HCT116 (cell line): ENCODE measurements at regions not wholly inside any gene's neighbourhood (a gene's known extent, or its start where the extent isn't known, plus 50 kb on each side); places are given as distances from the start of the nearest gene placed in this dataset.

ENCODE experiments used
- ATAC-seq: fragments of 200-7000 bp; cut with Tn5 transposase; 2 replicates; pipeline ENCODE4 v1.9.1; 2020; ENCODE audit warnings: mild to moderate bottlenecking, moderate library complexity
- BruUV-seq: library from RNA; stranded (reverse); fragments of 400-500 nt; replicated peaks from 2 replicates; lab custom pipeline; 2021; lab: Mats Ljungman, UMichigan
- CTCF ChIA-PET: fragments of 300-600 bp; sonication (Branson Sonifier 250); formaldehyde crosslinking; loops from one replicate; lab custom pipeline; 2021; ENCODE audit warnings: antibody characterized with exemption; lab: Charles Lee
- POLR2A ChIA-PET: fragments of 300-600, 350-600 bp; sonication (Branson Sonifier 250); formaldehyde crosslinking; loops from one replicate; lab custom pipeline; 2021; ENCODE audit warnings: antibody characterized with exemption; lab: Charles Lee
- RAD21 ChIA-PET, 2 experiments: fragments of 300-600 bp; sonication (Branson Sonifier 250); formaldehyde crosslinking; loops; one replicate each; lab custom pipeline; 2023; ENCODE audit warnings: low total read pairs in 2 of 2; ENCODE audit not compliant: uncharacterized antibody in 2 of 2, unreplicated experiment in 2 of 2, low non-redundant PET in 1 of 2; lab: Charles Lee
- DNase-seq: peaks from one replicate; pipeline ENCODE4 v3.0.0-alpha.2; 2010; ENCODE audit warnings: low read depth, low spot score
- H2AFZ ChIP-seq: fragments of 200-600 bp; shearing (Covaris generic), sonication (generic); 2 replicates; pipeline ENCODE4 v1.6.1; 2017; ENCODE audit warnings: low read depth, mixed run types, mixed read lengths, antibody characterized with exemption, low read length; ENCODE audit not compliant: poor library complexity, severe bottlenecking
- H3K27ac ChIP-seq: 2 replicates; pipeline ENCODE4 v1.5.1; 2012; ENCODE audit warnings: low read depth, low read length
- H3K27me3 ChIP-seq: fragments of 200-600 bp; sonication (generic); 2 replicates; pipeline ENCODE4 v1.6.1; 2016; ENCODE audit warnings: mixed run types, low read length, mixed read lengths; ENCODE audit not compliant: insufficient read depth
- H3K36me3 ChIP-seq, 2 experiments: fragments of 200-500 bp in 1 of 2; fragments of 200-600 bp in 1 of 2; sonication (Bioruptor generic) in 1 of 2; sonication (generic) in 1 of 2; 2 replicates each; pipeline versions ENCODE4 v1.5.1 to v1.6.1; 2014 to 2016; ENCODE audit warnings: low read length in 2 of 2, inconsistent platforms in 1 of 2, mixed read lengths in 1 of 2, mixed run types in 1 of 2; ENCODE audit not compliant: insufficient read depth in 2 of 2, control insufficient read depth in 1 of 2
- H3K4me1 ChIP-seq, 2 experiments: fragments of 200-600 bp in 1 of 2; sonication (generic) in 1 of 2; 2 replicates each; pipeline versions ENCODE4 v1.5.1 to v1.6.1; 2012 to 2017; ENCODE audit warnings: low read length in 2 of 2, inconsistent platforms in 1 of 2, mild to moderate bottlenecking in 1 of 2, mixed read lengths in 1 of 2, mixed run types in 1 of 2, moderate library complexity in 1 of 2; ENCODE audit not compliant: insufficient read depth in 2 of 2, control insufficient read depth in 1 of 2
- H3K4me2 ChIP-seq: fragments of 200-600 bp; sonication (generic); 2 replicates; pipeline ENCODE4 v1.6.1; 2017; ENCODE audit warnings: mixed run types, low read length, mixed read lengths
- H3K4me3 ChIP-seq, 2 experiments: fragments of 200-600 bp in 1 of 2; sonication (generic) in 1 of 2; replicated peaks in 1 of 2; 2 replicates each; pipeline ENCODE4 v1.5.1; 2011 to 2016; ENCODE audit warnings: low read length in 2 of 2, control low read depth in 1 of 2, low read depth in 1 of 2, mild to moderate bottlenecking in 1 of 2, mixed read lengths in 1 of 2, mixed run types in 1 of 2
- H3K79me2 ChIP-seq: fragments of 200-600 bp; sonication (generic); 2 replicates; pipeline ENCODE4 v1.6.1; 2017; ENCODE audit warnings: mild to moderate bottlenecking, mixed run types, low read length, moderate library complexity, mixed read lengths; ENCODE audit not compliant: insufficient read depth
- H3K9ac ChIP-seq: fragments of 200-600 bp; sonication (generic); 2 replicates; pipeline ENCODE4 v1.6.1; 2016; ENCODE audit warnings: low read length, mixed read lengths
- H3K9me2 ChIP-seq: fragments of 200-600 bp; sonication (generic), shearing (Covaris generic); 2 replicates; pipeline ENCODE4 v1.6.1; 2017; ENCODE audit warnings: mixed run types, mild to moderate bottlenecking, moderate library complexity; ENCODE audit not compliant: insufficient read depth
- H3K9me3 ChIP-seq, 2 experiments: fragments of 200-500 bp in 1 of 2; fragments of 200-600 bp in 1 of 2; sonication (Bioruptor generic) in 1 of 2; sonication (generic) in 1 of 2; 2 replicates each; pipeline ENCODE4 v1.6.1; 2014 to 2017; ENCODE audit warnings: low read length in 2 of 2, mixed read lengths in 2 of 2, inconsistent platforms in 1 of 2, low read depth in 1 of 2, mild to moderate bottlenecking in 1 of 2, mixed run types in 1 of 2, moderate library complexity in 1 of 2; ENCODE audit not compliant: control insufficient read depth in 1 of 2, insufficient read depth in 1 of 2
- H4K20me1 ChIP-seq: fragments of 200-600 bp; sonication (generic), shearing (Covaris generic); 2 replicates; pipeline ENCODE4 v1.6.1; 2017; ENCODE audit warnings: mixed run types, mild to moderate bottlenecking, moderate library complexity; ENCODE audit not compliant: insufficient read depth
- EGR1 ChIP-seq: IDR thresholded peaks from 2 replicates; pipeline ENCODE4 v1.6.1; 2012; ENCODE audit warnings: low read depth
- EZH2 ChIP-seq: fragments of 200-600 bp; sonication (generic); IDR thresholded peaks from 2 replicates; pipeline ENCODE4 v1.6.1; 2017; ENCODE audit warnings: antibody characterized with exemption, mixed run types
- EZH2phosphoT487 ChIP-seq: fragments of 200-600 bp; IDR thresholded peaks from 2 replicates; pipeline ENCODE4 v1.6.1; 2018; ENCODE audit warnings: antibody characterized with exemption, borderline replicate concordance
- FOSL1 ChIP-seq: IDR thresholded peaks from 2 replicates; pipeline ENCODE4 v1.6.1; 2012; ENCODE audit warnings: low read depth
- POLR2A ChIP-seq: IDR thresholded peaks from 2 replicates; pipeline ENCODE4 v1.7.0; 2011; ENCODE audit warnings: borderline replicate concordance; ENCODE audit not compliant: insufficient read depth, insufficient read length; ENCODE audit errors: extremely low read depth
- RAD21 ChIP-seq: IDR thresholded peaks from 2 replicates; pipeline ENCODE4 v1.6.1; 2012; ENCODE audit warnings: low read depth, mild to moderate bottlenecking
- SP1 ChIP-seq: IDR thresholded peaks from 2 replicates; pipeline ENCODE4 v1.6.1; 2012; ENCODE audit warnings: low read depth
- SRF ChIP-seq: IDR thresholded peaks from 2 replicates; pipeline ENCODE4 v1.6.1; 2012; ENCODE audit warnings: low read depth
- YY1 ChIP-seq: IDR thresholded peaks from 2 replicates; pipeline ENCODE4 v1.6.1; 2011; ENCODE audit warnings: low read length, low read depth, moderate library complexity, mild to moderate bottlenecking; ENCODE audit not compliant: insufficient replicate concordance; ENCODE audit errors: extremely low read depth
- ZNF274 ChIP-seq: fragments of 200-500 bp; sonication (Bioruptor generic); IDR thresholded peaks from 2 replicates; pipeline ENCODE4 v1.6.1; 2014; ENCODE audit warnings: mild to moderate bottlenecking, low read depth, low read length, inconsistent platforms
- intact Hi-C: fragments of 100-400 bp; cut with micrococcal nuclease; formaldehyde crosslinking; loops from 2 replicates; pipeline ENCODE4 v1.10.0; 2022
- TF ChIP-seq, protein P1 (sequence below): IDR thresholded peaks from 2 replicates; pipeline ENCODE4 v1.6.1; 2012
- TF ChIP-seq, protein P2 (sequence below): IDR thresholded peaks from 2 replicates; pipeline ENCODE4 v1.6.1; 2011; ENCODE audit warnings: mild to moderate bottlenecking, low read length, moderate library complexity; ENCODE audit not compliant: insufficient replicate concordance; ENCODE audit errors: extremely low read depth

DNA sequence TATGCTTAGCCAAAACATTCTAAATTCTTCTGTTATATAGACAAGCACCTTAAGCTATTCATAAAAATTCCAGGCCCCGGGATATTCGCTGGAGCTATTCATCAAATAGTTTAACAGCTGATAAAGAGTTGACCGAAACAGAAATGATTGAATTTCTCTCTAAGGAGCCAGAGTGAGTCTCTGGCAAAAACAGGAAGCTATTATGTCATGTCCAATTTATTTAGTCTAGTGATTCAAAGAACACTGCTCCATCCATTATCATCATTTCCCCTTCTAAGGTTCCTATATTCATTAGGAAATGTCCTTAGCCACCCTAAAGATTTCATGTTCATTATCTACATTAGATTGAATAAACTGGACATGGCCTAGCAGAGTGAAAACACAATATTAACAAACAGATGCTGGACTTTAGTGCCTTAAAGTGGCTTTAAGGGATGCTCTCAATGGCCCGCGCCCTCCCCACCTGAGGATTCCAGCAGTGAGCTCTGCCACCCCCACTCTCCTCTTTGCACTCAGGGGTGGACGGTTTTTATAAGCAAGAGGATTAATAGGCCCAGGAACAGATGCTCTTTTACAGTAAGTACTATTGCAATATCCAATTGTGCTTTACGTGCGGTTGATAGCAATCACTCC lies 122.1 kb upstream of the RGS1 start:
- H3K36me3 ChIP-seq, result no peaks in the 10 kb centered on the region
- no peaks in the 10 kb centered on the region for H3K27me3 ChIP-seq
- ChIA-PET POLR2A (no interaction called here), CTCF (no interaction called here), RAD21 (no interaction called here)
- H4K20me1 ChIP-seq, result no peaks in the 10 kb centered on the region
- H2AFZ ChIP-seq, result no peak overlapping the region
- no peak overlapping the region for H3K4me2 ChIP-seq
- TF ChIP-seq EZH2 (no peak), RAD21 (no peak), EGR1 (no peak), POLR2A (no peak), SRF (no peak), ZNF274 (no peak), YY1 (no peak), FOSL1 (no peak), SP1 (no peak), EZH2phosphoT487 (no peak)
- TF ChIP-seq, protein P1, sequence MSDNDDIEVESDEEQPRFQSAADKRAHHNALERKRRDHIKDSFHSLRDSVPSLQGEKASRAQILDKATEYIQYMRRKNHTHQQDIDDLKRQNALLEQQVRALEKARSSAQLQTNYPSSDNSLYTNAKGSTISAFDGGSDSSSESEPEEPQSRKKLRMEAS, result no peak
- TF ChIP-seq, protein P2, sequence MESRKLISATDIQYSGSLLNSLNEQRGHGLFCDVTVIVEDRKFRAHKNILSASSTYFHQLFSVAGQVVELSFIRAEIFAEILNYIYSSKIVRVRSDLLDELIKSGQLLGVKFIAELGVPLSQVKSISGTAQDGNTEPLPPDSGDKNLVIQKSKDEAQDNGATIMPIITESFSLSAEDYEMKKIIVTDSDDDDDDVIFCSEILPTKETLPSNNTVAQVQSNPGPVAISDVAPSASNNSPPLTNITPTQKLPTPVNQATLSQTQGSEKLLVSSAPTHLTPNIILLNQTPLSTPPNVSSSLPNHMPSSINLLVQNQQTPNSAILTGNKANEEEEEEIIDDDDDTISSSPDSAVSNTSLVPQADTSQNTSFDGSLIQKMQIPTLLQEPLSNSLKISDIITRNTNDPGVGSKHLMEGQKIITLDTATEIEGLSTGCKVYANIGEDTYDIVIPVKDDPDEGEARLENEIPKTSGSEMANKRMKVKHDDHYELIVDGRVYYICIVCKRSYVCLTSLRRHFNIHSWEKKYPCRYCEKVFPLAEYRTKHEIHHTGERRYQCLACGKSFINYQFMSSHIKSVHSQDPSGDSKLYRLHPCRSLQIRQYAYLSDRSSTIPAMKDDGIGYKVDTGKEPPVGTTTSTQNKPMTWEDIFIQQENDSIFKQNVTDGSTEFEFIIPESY, result no peak
- H3K9me3 ChIP-seq, result no peaks in the 10 kb centered on the region
- ATAC-seq (no peak), DNase-seq (no peak)
- no peak overlapping the region for H3K27ac ChIP-seq
- intact Hi-C loops, result no loop called here
- BruUV-seq, result no TSS peak
- no peaks in the 10 kb centered on the region for H3K9me2 ChIP-seq
- H3K4me3 ChIP-seq, result no peak overlapping the region
- no peaks in the 10 kb centered on the region for H3K4me1 ChIP-seq
- no peak overlapping the region for H3K9ac ChIP-seq
- H3K79me2 ChIP-seq, result no peaks in the 10 kb centered on the region
